Astrocyte (in vitro differentiated cells and primary cell): ENCODE measurements at regions not wholly inside any gene's neighbourhood (a gene's known extent, or its start where the extent isn't known, plus 50 kb on each side); places are given as distances from the start of the nearest gene placed in this dataset.

Experiments used
- EZH2 ChIP-seq: IDR thresholded peaks from 2 replicates; pipeline ENCODE4 v1.6.1; 2012; ENCODE audit warnings: mild to moderate bottlenecking, low read length, inconsistent platforms; ENCODE audit not compliant: insufficient read depth
- TF ChIP-seq, protein P1 (sequence below): IDR thresholded peaks from 2 replicates; pipeline ENCODE4 v1.5.1; 2011; ENCODE audit warnings: low read depth, mild to moderate bottlenecking, inconsistent platforms, low read length, moderate library complexity; ENCODE audit not compliant: insufficient read depth

DNA sequence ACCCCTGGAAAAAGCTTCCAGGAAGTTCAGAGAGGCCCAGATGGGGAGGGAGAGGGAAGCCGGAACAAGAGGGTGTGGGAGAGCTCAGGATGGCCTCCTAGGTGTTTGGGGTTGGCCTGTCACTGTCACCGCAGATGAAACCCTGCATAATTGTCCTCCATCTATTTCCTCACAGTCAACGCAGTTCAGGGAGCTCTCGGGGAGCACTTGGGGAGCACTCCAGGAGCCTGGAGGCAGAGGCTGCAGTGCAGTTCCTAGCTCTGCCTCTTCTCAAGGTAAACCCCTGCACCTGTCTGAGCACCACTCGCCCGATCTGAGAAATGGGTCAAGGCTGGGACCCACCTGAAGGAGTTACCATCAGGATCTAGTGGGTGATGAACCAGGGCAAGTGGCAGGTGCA is 194.6 kb upstream of the LHX5 start:
- TF ChIP-seq, protein P1, sequence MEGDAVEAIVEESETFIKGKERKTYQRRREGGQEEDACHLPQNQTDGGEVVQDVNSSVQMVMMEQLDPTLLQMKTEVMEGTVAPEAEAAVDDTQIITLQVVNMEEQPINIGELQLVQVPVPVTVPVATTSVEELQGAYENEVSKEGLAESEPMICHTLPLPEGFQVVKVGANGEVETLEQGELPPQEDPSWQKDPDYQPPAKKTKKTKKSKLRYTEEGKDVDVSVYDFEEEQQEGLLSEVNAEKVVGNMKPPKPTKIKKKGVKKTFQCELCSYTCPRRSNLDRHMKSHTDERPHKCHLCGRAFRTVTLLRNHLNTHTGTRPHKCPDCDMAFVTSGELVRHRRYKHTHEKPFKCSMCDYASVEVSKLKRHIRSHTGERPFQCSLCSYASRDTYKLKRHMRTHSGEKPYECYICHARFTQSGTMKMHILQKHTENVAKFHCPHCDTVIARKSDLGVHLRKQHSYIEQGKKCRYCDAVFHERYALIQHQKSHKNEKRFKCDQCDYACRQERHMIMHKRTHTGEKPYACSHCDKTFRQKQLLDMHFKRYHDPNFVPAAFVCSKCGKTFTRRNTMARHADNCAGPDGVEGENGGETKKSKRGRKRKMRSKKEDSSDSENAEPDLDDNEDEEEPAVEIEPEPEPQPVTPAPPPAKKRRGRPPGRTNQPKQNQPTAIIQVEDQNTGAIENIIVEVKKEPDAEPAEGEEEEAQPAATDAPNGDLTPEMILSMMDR: no peak
- no peak for TF ChIP-seq EZH2
